GM12878 (cell line): ENCODE measurements at regions not wholly inside any gene's neighbourhood (a gene's known extent, or its start where the extent isn't known, plus 50 kb on each side); places are given as distances from the start of the nearest gene placed in this dataset.

Source experiments
- ATAC-seq: fragments of 200-7000 bp; cut with Tn5 transposase; 3 replicates; pipeline ENCODE4 v1.9.1; 2020; ENCODE audit warnings: mild to moderate bottlenecking, moderate library complexity
- BruUV-seq: library from RNA; stranded (reverse); fragments of 400-500 nt; replicated peaks from 2 replicates; lab custom pipeline; 2021; lab: Mats Ljungman, UMichigan
- CTCF ChIA-PET: fragments of 300-600 bp; sonication (Branson Sonifier 250); formaldehyde crosslinking; extraction: SDS; loops from one replicate; lab custom pipeline; 2021; ENCODE audit warnings: inconsistent platforms; lab: Yijun Ruan, JAX
- POLR2A ChIA-PET: fragments of 350-600 bp; formaldehyde crosslinking; extraction: SDS; loops from one replicate; lab custom pipeline; 2021; ENCODE audit warnings: inconsistent platforms; lab: Charles Lee
- RAD21 ChIA-PET: fragments of 300-600 bp; sonication (Branson Sonifier 250); formaldehyde crosslinking; loops from one replicate; lab custom pipeline; 2023; ENCODE audit warnings: antibody characterized with exemption; ENCODE audit not compliant: unreplicated experiment; lab: Charles Lee
- SMC1A ChIA-PET: fragments of 300-600 bp; sonication (Branson Sonifier 250); formaldehyde crosslinking; loops from one replicate; lab custom pipeline; 2023; ENCODE audit not compliant: unreplicated experiment, uncharacterized antibody; lab: Charles Lee
- DNase-seq: peaks from one replicate; pipeline ENCODE4 v3.0.0-alpha.2; 2011; ENCODE audit warnings: low read depth, low spot score
- FAIRE-seq: peaks from 3 replicates; lab custom pipeline; 2011; peaks lifted over from hg19 to GRCh38; lab: Jason Lieb, UNC
- H2AFZ ChIP-seq: 2 replicates; pipeline ENCODE4 v1.6.0; 2011; ENCODE audit warnings: low read depth, low read length, control low read depth; ENCODE audit not compliant: control insufficient read depth
- H3K27ac ChIP-seq: 2 replicates; pipeline ENCODE4 v1.5.1; 2011; ENCODE audit warnings: control low read depth; ENCODE audit not compliant: control insufficient read depth, insufficient read depth
- H3K27me3 ChIP-seq, 2 experiments: replicated peaks in 1 of 2; 2 replicates each; pipeline versions ENCODE4 v1.6.0 to v1.6.1; 2011; ENCODE audit warnings: low read length in 1 of 2; ENCODE audit not compliant: control insufficient read depth in 2 of 2, insufficient read depth in 2 of 2
- H3K36me3 ChIP-seq, 2 experiments: 2 replicates each; pipeline ENCODE4 v1.5.1; 2011; ENCODE audit warnings: low read length in 1 of 2; ENCODE audit not compliant: control insufficient read depth in 2 of 2, insufficient read depth in 2 of 2
- H3K4me1 ChIP-seq: 2 replicates; pipeline ENCODE4 v1.6.1; 2011; ENCODE audit warnings: mild to moderate bottlenecking, low read length, moderate library complexity, mixed read lengths; ENCODE audit not compliant: control insufficient read depth, insufficient read depth
- H3K4me2 ChIP-seq: 2 replicates; pipeline ENCODE4 v1.6.0; 2011; ENCODE audit warnings: control low read depth; ENCODE audit not compliant: control insufficient read depth, insufficient read depth
- H3K4me3 ChIP-seq: fragments of 200-600 bp; sonication (generic); 2 replicates; pipeline ENCODE4 v1.5.1; 2016
- H3K79me2 ChIP-seq: 2 replicates; pipeline ENCODE4 v1.6.0; 2011; ENCODE audit warnings: low read length; ENCODE audit not compliant: control insufficient read depth, insufficient read depth
- H3K9ac ChIP-seq: 2 replicates; pipeline ENCODE4 v1.8.0; 2011; ENCODE audit warnings: low read length, control low read depth, mixed read lengths; ENCODE audit not compliant: control insufficient read depth, insufficient read depth
- H3K9me3 ChIP-seq: replicated peaks from 3 replicates; pipeline ENCODE4 v1.5.1; 2011; ENCODE audit warnings: mild to moderate bottlenecking, low read length; ENCODE audit not compliant: control insufficient read depth, insufficient read depth
- H4K20me1 ChIP-seq: 2 replicates; pipeline ENCODE4 v1.6.0; 2011; ENCODE audit not compliant: control insufficient read depth, insufficient read depth
- CBX5 ChIP-seq: sonication (generic); IDR thresholded peaks from 2 replicates; pipeline ENCODE4 v1.6.1; 2016; ENCODE audit warnings: low read depth, moderate library complexity, mild to moderate bottlenecking, inconsistent platforms
- CHD1 ChIP-seq: IDR thresholded peaks from 2 replicates; pipeline ENCODE4 v1.6.1; 2012; ENCODE audit warnings: low read depth, low read length, improper control_type of control experiment
- MTA3 ChIP-seq: IDR thresholded peaks from 2 replicates; pipeline ENCODE4 v1.6.1; 2012; ENCODE audit warnings: low read length, inconsistent platforms, borderline replicate concordance
- NFXL1 ChIP-seq: fragments of 450-650 bp; IDR thresholded peaks from 2 replicates; pipeline ENCODE4 v1.6.1; 2017; ENCODE audit warnings: antibody characterized with exemption, mild to moderate bottlenecking, borderline replicate concordance
- NFYA ChIP-seq: IDR thresholded peaks from 2 replicates; pipeline ENCODE4 v1.6.1; 2011; ENCODE audit warnings: low read depth, mild to moderate bottlenecking, low read length, improper control_type of control experiment, borderline replicate concordance
- RBBP5 ChIP-seq: fragments of 200-600 bp; sonication (generic); conservative IDR thresholded peaks from 2 replicates; pipeline ENCODE4 v1.6.1; 2016
- SUPT20H ChIP-seq: IDR thresholded peaks from 2 replicates; pipeline ENCODE4 v1.6.1; 2011; ENCODE audit warnings: low read depth, mild to moderate bottlenecking, low read length, moderate library complexity, borderline replicate concordance; ENCODE audit not compliant: control insufficient read depth
- TAF1 ChIP-seq: IDR thresholded peaks from 2 replicates; pipeline ENCODE4 v1.6.1; 2011; ENCODE audit warnings: mild to moderate bottlenecking, low read depth, low read length, borderline replicate concordance
- ZBTB4 ChIP-seq: fragments of 450-650 bp; formaldehyde crosslinking; IDR thresholded peaks from 2 replicates; pipeline ENCODE4 v1.4.0; 2022; ENCODE audit warnings: mild to moderate bottlenecking, moderate library complexity
- ZNF24 ChIP-seq: fragments of 450-650 bp; IDR thresholded peaks from 2 replicates; pipeline ENCODE4 v1.6.1; 2017; ENCODE audit warnings: antibody characterized with exemption, mild to moderate bottlenecking
- ZNF384 ChIP-seq: IDR thresholded peaks from 2 replicates; pipeline ENCODE4 v1.6.1; 2012; ENCODE audit warnings: low read depth, mild to moderate bottlenecking, low read length, improper control_type of control experiment, borderline replicate concordance
- ZNF622 ChIP-seq: fragments of 450-650 bp; IDR thresholded peaks from 2 replicates; pipeline ENCODE4 v1.6.1; 2017; ENCODE audit warnings: mild to moderate bottlenecking, inconsistent platforms
- WGBS: methylation state at CpG from one replicate; pipeline ENCODE4 v1.1.6; 2016; ENCODE audit warnings: low lambda C conversion rate; ENCODE audit not compliant: insufficient replicate concordance, insufficient coverage; ENCODE audit errors: missing lambda C conversion rate; 5-methylcytosine and 5-hydroxymethylcytosine counted together
- in situ Hi-C: fragments of 300-500 bp; cut with MboI; formaldehyde crosslinking; loops from 9 replicates; pipeline ENCODE4 v1.14.3; 2018; ENCODE audit warnings: mixed read lengths
- intact Hi-C: fragments of 100-400 bp; cut with micrococcal nuclease; formaldehyde crosslinking; loops from one replicate; pipeline ENCODE4 v1.14.2; 2022; ENCODE audit not compliant: unreplicated experiment
- TF ChIP-seq, protein P1 (sequence below): fragments of 450-650 bp; conservative IDR thresholded peaks from 2 replicates; pipeline ENCODE4 v1.6.1; 2017; ENCODE audit warnings: mild to moderate bottlenecking, moderate library complexity
- TF ChIP-seq, protein P2 (sequence below): fragments of 450-650 bp; formaldehyde crosslinking; IDR thresholded peaks from 2 replicates; pipeline ENCODE4 v1.5.0; 2022; ENCODE audit warnings: mild to moderate bottlenecking, missing genetic modification characterization

DNA sequence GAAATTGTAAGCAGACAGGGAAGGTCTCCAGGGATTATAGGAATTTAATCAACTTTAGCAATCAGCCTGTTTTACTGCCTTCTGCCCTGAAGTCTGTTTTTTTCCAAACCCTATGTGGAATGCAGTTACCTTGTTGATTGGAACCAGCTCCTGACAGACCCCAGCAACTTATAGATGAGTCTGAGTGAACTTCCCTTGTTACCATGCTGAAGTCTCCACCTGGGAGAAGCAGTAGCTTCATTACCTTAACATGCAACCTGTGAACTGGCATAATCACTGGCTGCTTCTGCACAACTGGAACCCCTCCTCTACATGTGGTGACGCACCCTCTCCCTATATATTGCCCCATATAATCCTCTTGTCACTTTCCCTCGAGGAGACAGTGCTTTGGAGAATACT lies 226.3 kb upstream of the SPOPL start:
- no peak for TF ChIP-seq SUPT20H
- TF ChIP-seq NFYA, result no peak
- TF ChIP-seq, protein P1, sequence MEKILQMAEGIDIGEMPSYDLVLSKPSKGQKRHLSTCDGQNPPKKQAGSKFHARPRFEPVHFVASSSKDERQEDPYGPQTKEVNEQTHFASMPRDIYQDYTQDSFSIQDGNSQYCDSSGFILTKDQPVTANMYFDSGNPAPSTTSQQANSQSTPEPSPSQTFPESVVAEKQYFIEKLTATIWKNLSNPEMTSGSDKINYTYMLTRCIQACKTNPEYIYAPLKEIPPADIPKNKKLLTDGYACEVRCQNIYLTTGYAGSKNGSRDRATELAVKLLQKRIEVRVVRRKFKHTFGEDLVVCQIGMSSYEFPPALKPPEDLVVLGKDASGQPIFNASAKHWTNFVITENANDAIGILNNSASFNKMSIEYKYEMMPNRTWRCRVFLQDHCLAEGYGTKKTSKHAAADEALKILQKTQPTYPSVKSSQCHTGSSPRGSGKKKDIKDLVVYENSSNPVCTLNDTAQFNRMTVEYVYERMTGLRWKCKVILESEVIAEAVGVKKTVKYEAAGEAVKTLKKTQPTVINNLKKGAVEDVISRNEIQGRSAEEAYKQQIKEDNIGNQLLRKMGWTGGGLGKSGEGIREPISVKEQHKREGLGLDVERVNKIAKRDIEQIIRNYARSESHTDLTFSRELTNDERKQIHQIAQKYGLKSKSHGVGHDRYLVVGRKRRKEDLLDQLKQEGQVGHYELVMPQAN, result no peak
- TF ChIP-seq ZNF384, result no peak
- TF ChIP-seq ZBTB4, result no peak
- no peak for TF ChIP-seq ZNF622
- TF ChIP-seq TAF1, result no peak
- TF ChIP-seq CBX5, result no peak
- no peak for TF ChIP-seq NFXL1
- no peak for TF ChIP-seq MTA3
- TF ChIP-seq ZNF24, result no peak
- TF ChIP-seq, protein P2, sequence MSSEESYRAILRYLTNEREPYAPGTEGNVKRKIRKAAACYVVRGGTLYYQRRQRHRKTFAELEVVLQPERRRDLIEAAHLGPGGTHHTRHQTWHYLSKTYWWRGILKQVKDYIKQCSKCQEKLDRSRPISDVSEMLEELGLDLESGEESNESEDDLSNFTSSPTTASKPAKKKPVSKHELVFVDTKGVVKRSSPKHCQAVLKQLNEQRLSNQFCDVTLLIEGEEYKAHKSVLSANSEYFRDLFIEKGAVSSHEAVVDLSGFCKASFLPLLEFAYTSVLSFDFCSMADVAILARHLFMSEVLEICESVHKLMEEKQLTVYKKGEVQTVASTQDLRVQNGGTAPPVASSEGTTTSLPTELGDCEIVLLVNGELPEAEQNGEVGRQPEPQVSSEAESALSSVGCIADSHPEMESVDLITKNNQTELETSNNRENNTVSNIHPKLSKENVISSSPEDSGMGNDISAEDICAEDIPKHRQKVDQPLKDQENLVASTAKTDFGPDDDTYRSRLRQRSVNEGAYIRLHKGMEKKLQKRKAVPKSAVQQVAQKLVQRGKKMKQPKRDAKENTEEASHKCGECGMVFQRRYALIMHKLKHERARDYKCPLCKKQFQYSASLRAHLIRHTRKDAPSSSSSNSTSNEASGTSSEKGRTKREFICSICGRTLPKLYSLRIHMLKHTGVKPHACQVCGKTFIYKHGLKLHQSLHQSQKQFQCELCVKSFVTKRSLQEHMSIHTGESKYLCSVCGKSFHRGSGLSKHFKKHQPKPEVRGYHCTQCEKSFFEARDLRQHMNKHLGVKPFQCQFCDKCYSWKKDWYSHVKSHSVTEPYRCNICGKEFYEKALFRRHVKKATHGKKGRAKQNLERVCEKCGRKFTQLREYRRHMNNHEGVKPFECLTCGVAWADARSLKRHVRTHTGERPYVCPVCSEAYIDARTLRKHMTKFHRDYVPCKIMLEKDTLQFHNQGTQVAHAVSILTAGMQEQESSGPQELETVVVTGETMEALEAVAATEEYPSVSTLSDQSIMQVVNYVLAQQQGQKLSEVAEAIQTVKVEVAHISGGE, result no peak
- no peak for TF ChIP-seq RBBP5
- TF ChIP-seq CHD1, result no peak
- no peak overlapping the region for H3K4me3 ChIP-seq
- in situ Hi-C loops (no loop called here), intact Hi-C loops (no loop called here)
- ATAC-seq (no peak), DNase-seq (no peak), FAIRE-seq (no peak)
- RAD21 ChIA-PET, result interaction anchor here (0.9 to 1.0 kb wide), 2 partner anchors 24 to 265 kb away, joined by 3 read pairs; no protein-coding TSS in a partner anchor
- CTCF ChIA-PET, result interaction anchor here (0.6 to 0.8 kb wide), 2 partner anchors 9 to 501 kb away, joined by 3 read pairs; no protein-coding TSS in a partner anchor
- no peak overlapping the region for H3K4me2 ChIP-seq
- H3K36me3 ChIP-seq, result no peaks in the 10 kb centered on the region; a peak in 1 of 4 replicates
- no peaks in the 10 kb centered on the region for H3K4me1 ChIP-seq
- no peak overlapping the region for H3K27ac ChIP-seq
- POLR2A ChIA-PET, result no interaction called here
- SMC1A ChIA-PET, result interaction anchor here (1.1 to 1.3 kb wide), 2 partner anchors 9 to 27 kb away, joined by 3 to 5 read pairs; no protein-coding TSS in a partner anchor
- 0% methylated on average over 2 of the region's 2 CpGs for WGBS
- H3K9me3 ChIP-seq, result no peaks in the 10 kb centered on the region; the same call in 2 of the 3 replicates
- H4K20me1 ChIP-seq, result no peaks in the 10 kb centered on the region
- no peak overlapping the region for H2AFZ ChIP-seq
- H3K79me2 ChIP-seq, result no peaks in the 10 kb centered on the region
- no TSS peak for BruUV-seq
- no peak overlapping the region for H3K9ac ChIP-seq
- no peaks in the 10 kb centered on the region for H3K27me3 ChIP-seq
